ENCODE measurements at regions not wholly inside any gene's neighbourhood (a gene's known extent, or its start where the extent isn't known, plus 50 kb on each side); places are given as distances from the start of the nearest gene placed in this dataset.

- TF ChIP-seq YY1 (IDR thresholded peaks at IDR 0.05; ENCODE audit: insufficient read depth, insufficient read length) (no peak), ZNF274 (IDR thresholded peaks at IDR 0.05; ENCODE audit: low read depth, low read length) (no peak)
These were observed 460.8 kb downstream of the IRS1 start for GRCh38 chr2:226338825-226339224.
